Anterior cingulate cortex (tissue), 58 donors: ENCODE measurements at regions not wholly inside any gene's neighbourhood (a gene's known extent, or its start where the extent isn't known, plus 50 kb on each side); places are given as distances from the start of the nearest gene placed in this dataset.
A peak's percentile ranks its signal among the peaks of the same experiment; 100 is the strongest.

Experiments used
- DNase-seq, 58 donors: peaks; one replicate each; lab custom pipeline; 2025; lab: John Stamatoyannopoulos, UW

GRCh38 chr4:1533501-1534064 is 127.3 kb upstream of the NKX1-1 start:
- no peak for DNase-seq

- DNase-seq = no peak
Measured at GRCh38 chr4:1532549-1533395, 126.5 kb upstream of the NKX1-1 start.

- no peak for DNase-seq
Measured at GRCh38 chr4:1531683-1532548, 125.7 kb upstream of the NKX1-1 start.

- DNase-seq = no peak
Measured at GRCh38 chr4:1530356-1530755, 124.1 kb upstream of the NKX1-1 start.

- no peak for DNase-seq
Measured at GRCh38 chr4:1524761-1525160, 118.5 kb upstream of the NKX1-1 start.

- DNase-seq = peak in 10 of 58 donors; percentile 9 to 48 (median 25)
Measured at GRCh38 chr4:1523907-1524636, 117.8 kb upstream of the NKX1-1 start.

GRCh38 chr4:1523506-1523905 is 117.3 kb upstream of the NKX1-1 start:
- DNase-seq = no peak

- DNase-seq = no peak
Measured at GRCh38 chr4:1523033-1523432, 116.8 kb upstream of the NKX1-1 start.

- DNase-seq = no peak
Measured at GRCh38 chr4:1522606-1523005, 116.4 kb upstream of the NKX1-1 start.

GRCh38 chr4:1521821-1522361 is 115.6 kb upstream of the NKX1-1 start:
- no peak for DNase-seq

GRCh38 chr4:1520795-1521576 is 114.7 kb upstream of the NKX1-1 start:
- DNase-seq = peak in 1 of 58 donors; percentile 16

- DNase-seq = no peak
Measured at GRCh38 chr4:1519787-1520661, 113.8 kb upstream of the NKX1-1 start.

- DNase-seq = no peak
Measured at GRCh38 chr4:1518997-1519700, 112.9 kb upstream of the NKX1-1 start.

- DNase-seq = no peak
Measured at GRCh38 chr4:1517592-1518411, 111.6 kb upstream of the NKX1-1 start.

GRCh38 chr4:1516881-1517480 is 110.7 kb upstream of the NKX1-1 start:
- DNase-seq = no peak

GRCh38 chr4:1516261-1516660 is 110.0 kb upstream of the NKX1-1 start:
- DNase-seq = no peak
